ENCODE measurements at regions not wholly inside any gene's neighbourhood (a gene's known extent, or its start where the extent isn't known, plus 50 kb on each side); places are given as distances from the start of the nearest gene placed in this dataset.

- no peak for TF ChIP-seq CTCF (IDR thresholded peaks at IDR 0.05)
- no peak for DNase-seq (ENCODE audit: low spot score)
- no peak overlapping the region for H3K27ac ChIP-seq
- H3K4me3 ChIP-seq, result no peak overlapping the region
These were observed 700.6 kb downstream of the SEMA5A start for GRCh38 chr5:8845296-8845695.

- no peak overlapping the region for H3K4me3 ChIP-seq
- no peak for TF ChIP-seq CTCF (IDR thresholded peaks at IDR 0.05)
- DNase-seq (ENCODE audit: low spot score), result no peak
- H3K27ac ChIP-seq, result no peak overlapping the region
These were observed 697.5 kb downstream of the SEMA5A start for GRCh38 chr5:8848366-8848765.

GRCh38 chr5:8848997-8849594 is 696.8 kb downstream of the SEMA5A start:
- Histone ChIP-seq H3K4me3 (no peak overlapping the region), H3K27ac (no peak overlapping the region)
- TF ChIP-seq CTCF (IDR thresholded peaks at IDR 0.05), result no peak
- DNase-seq (ENCODE audit: low spot score), result no peak

- no peak for DNase-seq (ENCODE audit: low spot score)
- Histone ChIP-seq H3K27ac (no peak overlapping the region), H3K4me3 (no peak overlapping the region)
- no peak for TF ChIP-seq CTCF (IDR thresholded peaks at IDR 0.05)
These were observed 694.8 kb downstream of the SEMA5A start for GRCh38 chr5:8851101-8851500.

GRCh38 chr5:8857051-8857450 is 688.8 kb downstream of the SEMA5A start:
- Histone ChIP-seq H3K4me3 (no peak overlapping the region), H3K27ac (no peak overlapping the region)
- no peak for TF ChIP-seq CTCF (IDR thresholded peaks at IDR 0.05)
- DNase-seq (ENCODE audit: low spot score), result no peak

- no peak for TF ChIP-seq CTCF (IDR thresholded peaks at IDR 0.05)
These were observed 684.1 kb downstream of the SEMA5A start for GRCh38 chr5:8861764-8862163.

GRCh38 chr5:8864053-8864452 is 681.8 kb downstream of the SEMA5A start:
- Histone ChIP-seq H3K27ac (no peak overlapping the region), H3K4me3 (no peak overlapping the region)
- TF ChIP-seq CTCF (IDR thresholded peaks at IDR 0.05), result no peak
- DNase-seq (ENCODE audit: low spot score), result no peak

More at GRCh38 chr5:8861764-8862163, 684.1 kb downstream of the SEMA5A start:
- DNase-seq (ENCODE audit: low spot score), result no peak
- Histone ChIP-seq H3K27ac (no peak overlapping the region), H3K4me3 (no peak overlapping the region)
